CD1c-positive myeloid dendritic cell (primary cell): ENCODE measurements at regions not wholly inside any gene's neighbourhood (a gene's known extent, or its start where the extent isn't known, plus 50 kb on each side); places are given as distances from the start of the nearest gene placed in this dataset.
"Not testable (repeated sequence)": the region's sequence is repeated elsewhere in the genome, so short reads cannot be mapped to it uniquely, and the experiment has no call there.

ENCODE experiments used
- DNase-seq: peaks from one replicate; pipeline ENCODE4 v3.0.0-alpha.2; 2016; ENCODE audit errors: extremely low spot score

DNA sequence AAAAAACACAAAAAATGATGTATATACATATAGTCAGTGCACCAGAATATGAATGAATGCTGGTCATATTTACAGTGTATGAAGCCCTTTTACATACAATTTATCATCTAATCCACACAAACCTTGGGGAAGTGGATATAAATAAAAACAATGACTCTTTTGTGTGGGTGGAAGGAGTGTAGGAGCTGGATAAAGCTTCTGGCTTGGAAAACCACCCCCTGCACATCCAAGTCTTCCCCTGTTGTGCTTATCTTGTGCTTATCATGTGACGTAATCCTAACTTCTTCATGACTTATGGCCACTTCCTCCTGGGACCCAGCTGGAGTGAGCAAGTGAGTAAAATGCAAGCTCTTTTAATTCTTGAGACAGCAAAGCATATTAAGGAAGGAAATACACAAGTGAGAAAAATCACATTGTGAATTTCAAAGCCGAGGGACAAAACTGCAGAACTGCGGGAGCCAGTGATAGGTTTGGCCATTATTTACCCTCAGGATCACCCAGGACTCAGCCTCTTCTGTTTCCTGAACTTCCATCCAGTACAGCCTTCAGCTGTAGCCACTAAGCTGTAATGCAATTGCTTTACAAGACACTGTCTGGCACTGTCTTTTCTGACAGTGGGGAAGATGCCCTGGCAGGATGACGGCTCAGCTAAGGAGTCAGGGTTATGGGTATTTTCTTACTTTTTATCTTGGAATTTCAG, 104.0 kb upstream of the PPM1J start:
- peak; percentile 85 for DNase-seq

- DNase-seq, result no peak
Measured at GRCh38 chr1:112817555-112818373, 102.6 kb upstream of the PPM1J start.

DNA sequence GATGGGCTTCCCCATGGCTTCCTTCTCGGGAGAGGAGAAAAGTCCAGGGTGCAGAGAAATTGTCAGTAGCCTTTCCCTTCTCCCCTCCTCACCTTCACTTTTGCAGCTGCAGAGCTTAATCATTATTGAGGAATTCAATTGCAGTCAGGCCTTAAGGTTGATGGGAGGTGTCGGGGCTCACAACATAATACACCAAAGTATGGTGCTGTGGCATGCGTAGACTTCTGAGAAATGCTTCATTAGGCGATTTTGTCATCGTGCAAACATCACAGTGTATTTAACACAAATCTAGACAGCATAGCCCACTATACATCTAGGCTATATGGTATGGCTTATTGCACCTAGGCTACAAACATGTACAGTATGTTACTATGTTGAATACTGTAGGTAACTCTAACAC, 100.2 kb upstream of the PPM1J start:
- no peak for DNase-seq

DNA sequence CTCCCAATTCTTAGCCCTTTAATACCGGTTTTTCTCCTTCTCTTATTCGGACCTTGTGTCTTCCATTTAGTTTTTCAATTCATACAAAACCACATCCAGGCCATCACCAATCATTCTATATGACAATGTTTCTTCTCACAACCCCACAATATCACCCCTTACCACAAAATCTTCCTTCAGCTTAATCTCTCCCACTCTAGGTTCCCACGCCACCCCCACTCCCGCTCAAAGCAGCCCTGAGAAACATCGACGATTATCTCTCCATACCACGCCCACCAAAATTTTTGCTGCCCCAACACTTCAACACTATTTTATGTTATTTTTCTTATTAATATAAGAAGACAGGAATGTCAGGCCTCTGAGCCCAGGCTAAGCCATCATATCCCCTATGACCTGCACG, 99.5 kb upstream of the PPM1J start:
- not testable (repeated sequence) for DNase-seq

- peak; percentile 74 for DNase-seq
Measured at GRCh38 chr1:112808861-112809684, 93.9 kb upstream of the PPM1J start.

DNA sequence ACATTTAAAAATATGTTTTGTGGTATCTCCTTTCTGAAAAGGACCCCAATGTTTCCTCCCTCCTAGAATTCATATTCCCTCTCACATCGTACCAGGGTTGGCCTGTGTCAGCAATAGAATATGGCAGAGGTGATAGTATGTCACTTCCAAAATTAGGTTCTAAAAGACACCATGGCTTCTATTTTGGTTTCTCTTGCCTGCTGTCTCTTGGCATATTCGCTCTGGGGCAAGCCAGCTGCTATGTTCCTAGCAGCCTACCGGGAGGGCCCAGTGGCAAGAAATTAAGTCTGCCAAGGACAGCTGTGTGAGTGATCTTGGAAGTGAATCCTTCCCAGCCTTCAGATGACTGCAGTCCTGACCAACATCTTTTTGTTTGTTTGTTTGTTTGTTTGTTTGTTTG, 92.9 kb upstream of the PPM1J start:
- no peak for DNase-seq

- DNase-seq, result no peak
Measured at GRCh38 chr1:112807117-112807516, 92.0 kb upstream of the PPM1J start.

- DNase-seq, result no peak
Measured at GRCh38 chr1:112806090-112806642, 91.0 kb upstream of the PPM1J start.

DNA sequence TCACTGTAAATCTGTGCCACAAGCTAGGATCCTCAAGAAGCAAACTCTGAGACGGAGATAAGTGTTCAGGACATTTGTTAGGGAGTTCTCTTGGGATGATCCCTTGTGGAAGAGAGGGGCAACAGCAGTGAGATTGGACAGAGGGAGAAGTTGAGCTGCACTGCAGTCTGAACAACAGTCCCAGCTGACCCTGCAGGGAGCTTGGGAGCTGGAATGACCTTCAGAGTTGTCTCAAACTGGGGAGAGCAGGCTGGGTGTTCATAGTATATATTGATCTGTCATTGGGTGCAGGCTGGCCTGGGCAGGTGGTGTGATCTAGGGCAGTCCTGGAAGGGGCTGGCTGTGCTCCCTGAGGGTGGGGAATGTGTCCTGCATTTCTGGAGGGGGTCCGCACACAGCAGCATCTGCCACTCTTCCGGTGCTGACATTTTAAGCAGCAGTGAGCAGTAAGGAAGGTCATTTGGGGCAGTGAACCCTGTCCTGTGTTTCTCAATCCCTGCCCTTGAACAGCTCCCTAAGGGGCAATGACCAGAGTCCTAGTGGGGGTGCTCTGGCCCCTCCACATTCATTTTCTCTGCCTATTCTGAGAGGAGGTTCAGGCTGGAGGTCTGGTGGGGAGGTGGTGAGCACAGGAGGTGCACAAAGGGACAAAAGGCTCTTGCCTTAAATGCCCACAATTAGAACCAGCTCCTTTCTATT, 90.2 kb upstream of the PPM1J start:
- DNase-seq, result no peak

DNA sequence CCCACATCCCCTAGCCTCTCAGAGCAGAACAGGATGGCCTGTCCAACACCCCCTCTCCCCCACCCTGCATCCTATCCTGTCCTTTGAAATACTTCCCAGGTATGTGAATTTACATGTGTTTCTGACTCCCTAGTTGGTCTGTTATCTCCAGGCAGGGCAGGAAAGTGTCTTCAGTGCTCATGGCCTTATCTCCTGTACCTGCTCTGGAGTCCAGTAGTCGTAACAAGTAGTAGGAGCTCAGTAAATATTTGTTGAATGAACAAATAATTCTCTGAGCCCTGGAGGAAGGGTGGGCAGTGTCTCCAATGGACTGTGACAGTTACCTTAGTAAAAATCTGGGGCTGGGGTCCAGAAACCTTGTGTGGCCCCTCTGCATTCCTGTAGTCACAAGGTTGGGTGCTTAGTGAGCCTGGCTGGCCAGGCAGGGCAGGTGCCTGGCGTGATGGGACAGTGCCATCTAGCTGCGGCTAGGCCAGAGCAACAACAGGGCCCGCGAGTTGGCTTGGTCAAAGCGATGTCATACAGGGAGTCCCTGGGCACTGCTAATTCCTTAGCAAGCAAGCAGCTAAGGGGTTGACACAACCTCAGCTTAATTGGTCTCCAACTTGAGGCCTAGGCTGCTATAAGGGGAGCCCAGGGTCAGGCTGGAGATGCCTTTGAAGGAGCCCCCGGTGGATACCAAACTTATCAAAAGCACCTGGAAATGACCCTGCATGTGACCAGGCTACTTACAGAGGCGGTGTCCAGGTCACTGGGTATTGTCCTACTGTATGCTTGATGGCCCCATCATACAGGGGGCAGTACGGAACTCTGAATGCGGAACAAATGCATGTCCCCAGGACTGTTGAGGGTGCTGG, 89.0 kb upstream of the PPM1J start:
- peak; percentile 76 for DNase-seq

DNA sequence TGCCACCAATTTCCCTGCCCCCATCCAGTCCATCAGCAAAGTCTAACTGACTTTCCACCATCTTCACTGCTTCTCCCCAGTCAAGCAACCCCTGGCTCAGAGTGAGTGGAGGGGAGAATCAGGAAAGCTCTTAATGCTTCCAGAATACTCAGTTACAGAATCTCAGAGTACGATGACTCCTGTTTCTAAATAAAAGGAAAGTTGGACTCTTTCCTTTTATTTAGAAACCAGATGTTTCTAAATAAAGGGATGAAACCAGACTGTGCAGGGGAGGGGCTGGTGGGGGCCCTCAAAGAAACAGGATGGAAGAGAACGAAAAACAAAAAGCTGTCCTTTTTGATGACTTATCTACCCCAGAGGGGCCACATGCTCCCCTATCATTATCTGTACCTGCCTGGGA, 85.2 kb upstream of the PPM1J start:
- no peak for DNase-seq

- DNase-seq, result no peak
Measured at GRCh38 chr1:112798292-112798691, 83.2 kb upstream of the PPM1J start.

DNA sequence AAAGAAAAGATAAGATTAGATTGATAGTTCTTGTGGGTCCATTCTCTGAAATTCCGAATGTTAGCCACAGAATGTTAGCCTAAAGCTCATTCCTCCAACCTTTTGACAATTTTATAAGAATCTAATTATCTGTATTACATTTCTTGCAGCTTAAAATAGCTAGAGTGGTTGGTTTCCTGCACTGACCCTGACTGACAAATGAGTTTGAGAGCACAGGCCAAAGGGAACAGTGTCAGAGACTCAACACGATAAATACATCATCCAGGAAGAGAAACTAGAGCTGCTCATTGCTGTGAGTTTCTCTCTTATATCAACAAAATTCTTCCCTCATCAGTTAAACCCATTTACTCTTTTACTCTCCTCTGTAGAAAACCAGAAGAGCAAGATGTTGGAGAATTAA, 82.1 kb upstream of the PPM1J start:
- DNase-seq, result no peak

DNA sequence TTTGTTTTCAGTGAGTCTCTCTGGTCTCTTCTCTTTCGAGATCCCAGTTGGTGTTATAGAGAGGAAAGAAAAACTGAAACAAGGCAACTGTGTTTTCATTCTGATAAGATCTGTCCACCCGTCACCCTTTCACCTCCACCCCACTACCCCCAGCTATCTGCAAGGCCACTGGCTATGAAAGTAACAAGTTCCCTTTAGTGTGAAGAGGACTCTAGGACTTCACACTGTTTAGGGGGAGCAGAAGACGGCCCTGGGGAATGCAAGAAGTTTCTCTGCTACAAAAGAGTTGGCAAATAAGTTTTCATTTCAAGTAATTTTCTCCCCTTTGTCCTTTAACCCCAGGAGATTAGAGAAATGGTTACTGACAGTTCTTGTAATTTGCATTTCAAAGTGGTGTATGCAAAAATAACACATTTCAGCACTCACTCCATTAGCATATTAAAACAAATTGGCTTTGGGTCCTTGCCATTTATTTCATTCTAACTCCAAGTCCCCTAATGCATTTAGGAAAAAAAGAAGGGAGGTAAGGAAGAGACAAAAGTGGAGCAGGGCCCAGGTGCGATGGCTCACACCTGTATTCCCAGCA, 79.6 kb upstream of the PPM1J start:
- no peak for DNase-seq

DNA sequence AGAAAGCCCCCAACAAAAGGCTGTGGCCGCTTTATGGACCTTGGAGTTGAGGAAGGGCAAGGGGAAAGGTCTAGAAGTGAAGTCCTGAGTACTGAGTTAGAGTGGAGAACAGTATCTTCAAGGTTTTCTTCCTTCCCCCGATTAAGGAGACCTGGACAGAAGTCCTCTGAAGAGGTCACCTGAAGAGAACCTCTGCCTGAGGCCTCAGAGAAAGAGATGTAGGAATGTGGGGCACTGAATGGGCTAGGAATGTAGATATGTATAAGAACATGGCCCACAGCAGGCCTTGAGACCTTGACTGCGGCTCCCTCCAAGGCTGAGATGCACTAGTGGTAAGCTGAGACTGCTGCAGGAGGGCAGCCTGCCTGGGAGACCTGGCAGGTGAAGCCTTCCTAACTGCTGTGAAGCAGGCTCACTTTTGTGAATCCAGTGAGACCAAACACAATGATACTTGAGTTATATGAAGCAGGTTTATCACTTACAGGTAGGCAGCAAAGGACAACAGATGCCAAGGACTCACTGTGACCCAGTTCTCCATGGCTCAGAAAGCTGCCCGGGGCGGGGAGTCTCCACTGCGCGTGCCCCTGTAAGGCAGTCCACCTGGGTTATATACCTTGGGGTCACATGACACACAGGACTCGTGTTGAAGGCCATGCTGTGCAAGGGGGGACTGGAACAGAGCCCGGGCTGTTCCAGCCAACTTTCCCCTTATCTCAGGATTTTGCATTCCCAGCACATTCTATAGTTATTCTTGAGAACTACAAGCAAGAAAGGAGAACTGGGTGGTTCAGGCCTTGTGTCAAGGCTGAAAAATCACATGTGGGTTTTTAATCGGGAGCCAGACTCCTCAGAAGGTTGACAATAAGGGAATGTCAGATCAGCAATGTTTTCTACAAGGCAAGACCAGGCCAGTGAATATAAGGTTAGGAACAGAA, 78.8 kb upstream of the PPM1J start:
- DNase-seq, result no peak

- no peak for DNase-seq
Measured at GRCh38 chr1:112791723-112792104, 76.6 kb upstream of the PPM1J start.

DNA sequence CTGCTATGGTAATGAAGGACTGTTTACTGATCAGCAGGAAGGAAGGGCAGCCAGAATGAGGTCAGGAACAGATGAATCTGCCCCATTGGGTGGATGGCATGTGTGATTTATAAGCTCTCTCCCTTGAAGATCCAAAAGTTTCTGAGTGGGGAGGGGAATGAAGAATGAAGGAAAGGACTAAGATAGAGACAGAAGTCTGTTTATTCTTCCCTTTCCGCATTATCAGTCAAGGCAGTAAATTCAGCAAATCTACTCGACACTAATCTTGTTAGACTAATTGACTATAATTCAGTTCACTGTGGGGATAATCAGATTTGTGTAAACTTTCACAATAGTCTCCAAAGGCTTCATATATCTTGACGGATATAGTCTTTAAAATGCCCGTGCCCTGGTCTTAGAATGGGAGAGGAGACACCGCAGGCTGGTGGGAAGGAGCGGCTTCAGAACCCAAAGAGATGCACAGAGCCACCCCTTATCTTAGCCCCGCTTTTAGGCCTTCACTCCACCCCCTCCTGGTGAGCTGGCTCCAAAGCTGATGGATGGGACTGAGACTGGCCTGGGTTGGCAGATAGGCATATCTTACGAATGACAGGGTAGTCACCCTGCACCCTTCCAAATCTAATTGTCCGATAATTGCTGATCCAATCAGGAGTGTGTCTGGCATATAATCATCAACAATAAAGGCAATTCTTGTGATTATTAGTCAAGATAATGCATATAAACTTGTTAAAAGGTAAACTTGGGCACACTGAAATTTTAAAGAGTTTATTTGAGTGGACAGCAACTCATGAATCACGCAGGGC, 76.0 kb upstream of the PPM1J start:
- no peak for DNase-seq

GRCh38 chr1:112788561-112788960, 73.4 kb upstream of the PPM1J start:
- no peak for DNase-seq
